ENCODE measurements at regions not wholly inside any gene's neighbourhood (a gene's known extent, or its start where the extent isn't known, plus 50 kb on each side); places are given as distances from the start of the nearest gene placed in this dataset.

DNA sequence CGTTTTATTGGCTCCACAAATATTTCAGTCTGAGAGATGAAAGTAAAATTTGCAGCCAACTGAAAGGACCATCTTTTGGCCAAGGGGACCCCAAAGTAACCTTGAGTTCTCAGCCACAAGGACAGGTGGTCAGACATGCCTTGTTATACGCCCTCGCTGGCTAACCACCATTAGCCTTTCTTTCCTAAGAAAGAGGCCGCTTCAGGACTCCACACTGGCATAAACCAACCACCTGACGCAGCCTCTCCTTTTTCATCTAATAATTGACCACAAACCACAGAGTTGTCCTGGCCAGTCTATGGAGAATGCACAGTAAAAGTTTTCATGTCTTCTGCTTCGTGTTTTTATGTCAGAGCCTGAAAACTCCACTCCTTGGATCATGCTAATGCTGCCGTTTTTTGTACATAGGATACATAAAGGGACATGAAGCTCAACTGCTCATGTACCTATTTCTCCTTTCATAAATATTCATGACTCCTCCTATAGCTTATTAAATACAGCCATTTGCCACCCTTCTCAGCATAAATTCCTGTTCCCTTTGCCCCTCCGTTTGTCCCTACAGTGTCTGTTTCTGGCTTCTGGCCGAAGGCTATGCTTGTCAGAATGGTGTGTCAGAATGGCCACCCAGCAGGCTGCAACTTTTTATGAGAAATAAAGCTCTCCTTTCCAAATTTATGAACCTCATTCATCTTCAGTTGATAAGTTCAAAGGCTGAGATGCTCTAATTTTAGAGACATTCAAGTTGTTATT, 374.1 kb upstream of the RBMS3 start:
- H3K36me3 ChIP-seq (ENCODE audit: insufficient read depth in 1 of 2, low read depth in 1 of 2) = no peaks in the 10 kb centered on the region
- no peaks in the 10 kb centered on the region for H3K4me1 ChIP-seq
- 64 to 89% (median 72%) methylated on average over 9 of the region's 9 CpGs for WGBS, 3 donors
- DNase-seq = no peak
- H3K27ac ChIP-seq = no peak overlapping the region
- intact Hi-C loops (cut with DNase I) = no loop called here
- H3K27me3 ChIP-seq (ENCODE audit: insufficient read depth in 3 of 3, low read length in 2 of 3) = no peaks in the 10 kb centered on the region
- H3K9me3 ChIP-seq = no peaks in the 10 kb centered on the region
- no peak overlapping the region for H3K4me3 ChIP-seq
- TF ChIP-seq, protein P1, sequence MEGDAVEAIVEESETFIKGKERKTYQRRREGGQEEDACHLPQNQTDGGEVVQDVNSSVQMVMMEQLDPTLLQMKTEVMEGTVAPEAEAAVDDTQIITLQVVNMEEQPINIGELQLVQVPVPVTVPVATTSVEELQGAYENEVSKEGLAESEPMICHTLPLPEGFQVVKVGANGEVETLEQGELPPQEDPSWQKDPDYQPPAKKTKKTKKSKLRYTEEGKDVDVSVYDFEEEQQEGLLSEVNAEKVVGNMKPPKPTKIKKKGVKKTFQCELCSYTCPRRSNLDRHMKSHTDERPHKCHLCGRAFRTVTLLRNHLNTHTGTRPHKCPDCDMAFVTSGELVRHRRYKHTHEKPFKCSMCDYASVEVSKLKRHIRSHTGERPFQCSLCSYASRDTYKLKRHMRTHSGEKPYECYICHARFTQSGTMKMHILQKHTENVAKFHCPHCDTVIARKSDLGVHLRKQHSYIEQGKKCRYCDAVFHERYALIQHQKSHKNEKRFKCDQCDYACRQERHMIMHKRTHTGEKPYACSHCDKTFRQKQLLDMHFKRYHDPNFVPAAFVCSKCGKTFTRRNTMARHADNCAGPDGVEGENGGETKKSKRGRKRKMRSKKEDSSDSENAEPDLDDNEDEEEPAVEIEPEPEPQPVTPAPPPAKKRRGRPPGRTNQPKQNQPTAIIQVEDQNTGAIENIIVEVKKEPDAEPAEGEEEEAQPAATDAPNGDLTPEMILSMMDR (IDR thresholded peaks at IDR 0.05) = no peak
- ATAC-seq = no peak

DNA sequence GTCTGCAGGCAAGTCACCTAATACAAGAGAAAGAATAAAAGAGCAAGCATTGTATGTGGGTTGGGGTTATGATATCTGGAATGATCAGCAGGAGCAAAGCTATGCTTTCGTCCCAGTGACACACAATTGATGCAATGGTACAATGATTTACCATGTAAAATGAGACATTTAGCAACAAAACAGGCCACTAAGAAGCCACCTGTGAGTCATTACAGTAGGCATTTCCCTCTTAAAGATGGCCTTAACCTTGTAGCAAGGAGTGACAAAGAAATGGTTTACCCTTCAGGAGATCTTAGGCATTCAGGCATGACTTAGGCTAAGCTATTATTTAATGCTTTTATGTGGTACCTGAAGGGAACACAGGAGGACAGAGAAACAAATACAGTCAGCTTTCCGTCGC, 373.3 kb upstream of the RBMS3 start:
- intact Hi-C loops (cut with DNase I) = no loop called here
- 93 to 96% (median 94%) methylated on average over 3 of the region's 3 CpGs for WGBS, 3 donors
- Histone ChIP-seq H3K9me3 (no peaks in the 10 kb centered on the region), H3K27ac (no peak overlapping the region), H3K36me3 (ENCODE audit: insufficient read depth in 1 of 2, low read depth in 1 of 2) (no peaks in the 10 kb centered on the region), H3K27me3 (ENCODE audit: insufficient read depth in 3 of 3, low read length in 2 of 3) (no peaks in the 10 kb centered on the region), H3K4me1 (no peaks in the 10 kb centered on the region), H3K4me3 (no peak overlapping the region)
- DNase-seq (no peak), ATAC-seq (no peak)
- TF ChIP-seq, protein P1 (IDR thresholded peaks at IDR 0.05) = no peak

GRCh38 chr3:28912120-28912885, 368.6 kb upstream of the RBMS3 start:
- DNase-seq = no peak
- no peak for ATAC-seq
- WGBS, 3 donors = 90 to 95% (median 90%) methylated on average over 6 of the region's 6 CpGs
- Histone ChIP-seq H3K4me1 (peaks cover 13% of the 10 kb centered on the region), H3K27ac (no peak overlapping the region), H3K9me3 (no peaks in the 10 kb centered on the region), H3K4me3 (no peak overlapping the region), H3K36me3 (ENCODE audit: insufficient read depth in 1 of 2, low read depth in 1 of 2) (no peaks in the 10 kb centered on the region), H3K27me3 (ENCODE audit: insufficient read depth in 3 of 3, low read length in 2 of 3) (no peaks in the 10 kb centered on the region)
- TF ChIP-seq, protein P1 (IDR thresholded peaks at IDR 0.05) = no peak
- intact Hi-C loops (cut with DNase I) = loop anchor here in 1 of 2 donors (10.0 kb wide), 1 partner anchor 362 kb away; no protein-coding TSS in a partner anchor

- Histone ChIP-seq H3K9me3 (no peaks in the 10 kb centered on the region), H3K4me3 (peak overlapping the region; percentile 58), H3K27me3 (ENCODE audit: insufficient read depth in 3 of 3, low read length in 2 of 3) (no peaks in the 10 kb centered on the region), H3K4me1 (peaks cover 13% of the 10 kb centered on the region), H3K27ac (peak overlapping the region; percentile 59), H3K36me3 (ENCODE audit: insufficient read depth in 1 of 2, low read depth in 1 of 2) (no peaks in the 10 kb centered on the region)
- WGBS, 3 donors = 46 to 63% (median 48%) methylated on average over 8 of the region's 8 CpGs
- intact Hi-C loops (cut with DNase I) = loop anchor here (5.0 to 10.0 kb wide), 2 partner anchors 359 to 366 kb away; partner anchors contain the start of gene RBMS3 (in 1 of the 2)
- TF ChIP-seq, protein P1 (IDR thresholded peaks at IDR 0.05) = no peak
- DNase-seq (no peak), ATAC-seq (peak in 3 of 4 donors; percentile 23 to 46 (median 45))
Observed at GRCh38 chr3:28915741-28916500, 364.9 kb upstream of the RBMS3 start.

Data from psoas muscle (tissue), 7 donors.